ENCODE measurements at regions not wholly inside any gene's neighbourhood (a gene's known extent, or its start where the extent isn't known, plus 50 kb on each side); places are given as distances from the start of the nearest gene placed in this dataset.
"Not testable (repeated sequence)": the region's sequence is repeated elsewhere in the genome, so short reads cannot be mapped to it uniquely, and the experiment has no call there.

- DNase-seq, result no peak
Observed at GRCh38 chr5:36786448-36787012, 90.0 kb upstream of the NIPBL start.

GRCh38 chr5:36787365-36788093, 89.0 kb upstream of the NIPBL start:
- no peak for DNase-seq

- DNase-seq, result no peak
Observed at GRCh38 chr5:36790847-36791246, 85.7 kb upstream of the NIPBL start.

GRCh38 chr5:36792560-36793180, 83.9 kb upstream of the NIPBL start:
- DNase-seq, result no peak

DNA sequence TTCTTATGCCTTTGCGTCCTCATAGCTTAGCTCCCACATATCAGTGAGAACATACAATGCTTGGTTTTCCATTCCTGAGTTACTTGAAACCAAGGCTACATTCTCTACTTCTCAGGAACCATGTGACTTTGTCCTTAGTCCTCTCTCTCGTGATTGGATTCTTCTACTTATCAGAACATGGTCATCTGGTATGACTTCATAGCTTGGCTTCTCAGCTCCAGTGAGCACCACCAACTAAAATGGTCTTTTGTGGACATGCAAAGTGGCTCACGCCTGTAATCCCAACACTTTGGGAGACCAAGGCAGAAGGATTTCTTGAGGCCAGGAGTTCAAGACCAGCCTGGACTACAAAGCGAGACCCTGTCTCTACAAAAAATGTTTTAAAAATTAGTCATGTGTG, 81.2 kb upstream of the NIPBL start:
- DNase-seq, result no peak

DNA sequence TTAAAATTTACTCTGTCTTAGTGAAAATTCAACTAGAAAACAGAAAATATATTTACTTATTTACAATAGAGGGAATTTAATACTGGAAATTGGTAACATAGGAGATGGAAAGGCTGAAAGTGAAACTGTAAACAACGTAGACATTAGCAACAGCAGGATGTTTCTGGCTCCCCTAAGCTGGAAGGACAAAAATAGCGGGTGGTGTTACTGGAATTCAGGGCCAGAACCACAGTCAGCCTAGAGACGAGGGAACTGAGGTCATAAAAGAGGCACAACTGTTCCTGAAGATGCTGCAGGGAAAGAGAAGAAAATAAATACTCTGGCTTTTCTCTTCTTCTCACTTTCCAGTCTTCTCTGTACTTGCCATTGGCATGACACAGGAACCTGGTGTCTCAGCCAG, 80.4 kb upstream of the NIPBL start:
- no peak for DNase-seq

- DNase-seq, result no peak
Observed at GRCh38 chr5:36801523-36801922, 75.0 kb upstream of the NIPBL start.

DNA sequence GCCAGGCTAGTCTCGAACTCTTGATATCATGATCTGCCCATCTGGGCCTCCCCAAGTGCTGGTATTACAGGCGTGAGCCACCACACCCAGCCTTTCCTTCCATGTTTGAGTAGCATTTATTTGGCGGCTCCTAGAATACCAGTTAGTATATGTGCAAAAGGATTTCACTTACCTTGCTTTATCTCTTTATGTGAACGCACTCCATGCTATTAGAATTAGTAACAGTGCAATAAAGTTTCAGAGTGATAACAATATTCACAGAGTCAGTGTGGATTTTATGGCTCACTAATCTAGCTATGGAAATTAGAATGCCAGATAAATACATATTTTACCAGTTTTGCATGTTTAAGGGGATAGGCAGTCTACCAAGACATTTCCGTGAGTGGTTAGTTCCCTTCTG, 74.4 kb upstream of the NIPBL start:
- no peak for DNase-seq

- not testable (repeated sequence) for DNase-seq
Observed at GRCh38 chr5:36813249-36813648, 63.3 kb upstream of the NIPBL start.

DNA sequence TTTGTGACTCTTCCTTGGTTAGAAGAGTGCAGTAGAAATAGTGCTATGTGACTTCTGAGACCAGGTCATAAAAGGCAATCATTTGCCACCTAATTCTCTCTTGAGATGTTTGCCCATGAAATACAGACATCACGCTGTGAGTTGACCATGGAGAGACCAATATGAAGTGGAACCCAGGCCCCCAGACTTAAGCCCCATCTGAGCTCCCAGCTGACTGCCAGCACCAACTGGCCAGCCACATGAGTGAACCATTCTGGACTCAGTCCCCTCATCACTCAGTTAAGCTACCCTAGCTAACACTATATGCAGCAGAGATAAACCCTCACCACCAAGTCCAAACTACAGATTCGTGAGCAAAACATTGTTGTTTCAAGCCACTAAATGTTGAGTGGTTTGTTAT, 60.7 kb upstream of the NIPBL start:
- no peak for DNase-seq

- DNase-seq, result no peak
Observed at GRCh38 chr5:36820900-36821299, 55.7 kb upstream of the NIPBL start.

- DNase-seq, result no peak
Observed at GRCh38 chr5:36826694-36827093, 49.9 kb upstream of the NIPBL start.
